RWPE2 (cell line): ENCODE measurements at regions not wholly inside any gene's neighbourhood (a gene's known extent, or its start where the extent isn't known, plus 50 kb on each side); places are given as distances from the start of the nearest gene placed in this dataset.

ENCODE experiments used
- ATAC-seq: fragments of 200-7000 bp; cut with Tn5 transposase; 3 replicates; pipeline ENCODE4 v1.9.1; 2021; ENCODE audit warnings: low read depth
- DNase-seq: peaks from one replicate; pipeline ENCODE4 v3.0.0-alpha.2; 2020; ENCODE audit warnings: low spot score
- H3K27ac ChIP-seq: fragments of 450-650 bp; 2 replicates; pipeline ENCODE4 v1.5.1; 2017; ENCODE audit warnings: mild to moderate bottlenecking; ENCODE audit not compliant: poor library complexity, severe bottlenecking
- H3K27me3 ChIP-seq: fragments of 250-450 bp; sonication (Bioruptor Pico); 2 replicates; pipeline ENCODE4 v1.5.1; 2021; ENCODE audit warnings: mild to moderate bottlenecking, moderate library complexity; ENCODE audit not compliant: insufficient read depth, poor library complexity, severe bottlenecking
- H3K36me3 ChIP-seq: fragments of 250-450 bp; sonication (Bioruptor Pico); 2 replicates; pipeline ENCODE4 v1.5.1; 2020; ENCODE audit warnings: low read depth, mild to moderate bottlenecking, moderate library complexity
- H3K4me1 ChIP-seq: fragments of 250-450 bp; sonication (Bioruptor Pico); 2 replicates; pipeline ENCODE4 v1.5.1; 2021; ENCODE audit warnings: mild to moderate bottlenecking, moderate library complexity; ENCODE audit not compliant: insufficient read depth, poor library complexity, severe bottlenecking
- H3K4me3 ChIP-seq: fragments of 250-450 bp; sonication (Bioruptor Pico); 2 replicates; pipeline ENCODE4 v1.5.1; 2021; ENCODE audit warnings: mild to moderate bottlenecking, moderate library complexity; ENCODE audit not compliant: severe bottlenecking
- H3K9me3 ChIP-seq: fragments of 250-450 bp; sonication (Bioruptor Pico); 2 replicates; pipeline ENCODE4 v1.5.1; 2021; ENCODE audit warnings: mild to moderate bottlenecking, moderate library complexity; ENCODE audit not compliant: severe bottlenecking
- TF ChIP-seq, protein P1 (sequence below): fragments of 450-650 bp; IDR thresholded peaks from one replicate; pipeline ENCODE4 v1.5.1; 2017; ENCODE audit warnings: mild to moderate bottlenecking, moderate library complexity; ENCODE audit not compliant: poor library complexity, severe bottlenecking

GRCh38 chr4:34202154-34202553, 2042.2 kb downstream of the ARAP2 start:
- no peak overlapping the region for H3K4me3 ChIP-seq

DNA sequence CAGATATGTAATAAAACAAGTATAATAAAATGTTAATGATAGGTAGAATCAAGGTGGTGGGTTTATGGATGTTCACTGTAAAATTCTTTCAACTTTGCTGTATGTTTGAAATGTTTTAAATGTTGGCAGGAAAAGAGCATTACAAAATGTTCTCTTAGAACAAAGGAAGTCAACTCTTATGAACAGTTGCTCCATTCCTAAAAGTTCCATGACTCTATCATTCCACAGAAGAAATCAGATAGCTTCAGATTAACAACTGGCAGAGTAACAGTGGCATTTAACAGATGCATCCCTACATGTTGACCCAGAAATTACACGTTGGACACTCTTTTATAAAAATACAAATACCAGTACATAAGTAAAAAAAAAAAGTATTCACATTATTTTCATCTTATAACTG, 2023.7 kb downstream of the ARAP2 start:
- Histone ChIP-seq H3K36me3 (no peaks in the 10 kb centered on the region), H3K27ac (no peak overlapping the region), H3K4me3 (no peak overlapping the region), H3K4me1 (no peaks in the 10 kb centered on the region), H3K9me3 (no peaks in the 10 kb centered on the region), H3K27me3 (no peaks in the 10 kb centered on the region)
- DNase-seq (no peak), ATAC-seq (no peak)
- TF ChIP-seq, protein P1, sequence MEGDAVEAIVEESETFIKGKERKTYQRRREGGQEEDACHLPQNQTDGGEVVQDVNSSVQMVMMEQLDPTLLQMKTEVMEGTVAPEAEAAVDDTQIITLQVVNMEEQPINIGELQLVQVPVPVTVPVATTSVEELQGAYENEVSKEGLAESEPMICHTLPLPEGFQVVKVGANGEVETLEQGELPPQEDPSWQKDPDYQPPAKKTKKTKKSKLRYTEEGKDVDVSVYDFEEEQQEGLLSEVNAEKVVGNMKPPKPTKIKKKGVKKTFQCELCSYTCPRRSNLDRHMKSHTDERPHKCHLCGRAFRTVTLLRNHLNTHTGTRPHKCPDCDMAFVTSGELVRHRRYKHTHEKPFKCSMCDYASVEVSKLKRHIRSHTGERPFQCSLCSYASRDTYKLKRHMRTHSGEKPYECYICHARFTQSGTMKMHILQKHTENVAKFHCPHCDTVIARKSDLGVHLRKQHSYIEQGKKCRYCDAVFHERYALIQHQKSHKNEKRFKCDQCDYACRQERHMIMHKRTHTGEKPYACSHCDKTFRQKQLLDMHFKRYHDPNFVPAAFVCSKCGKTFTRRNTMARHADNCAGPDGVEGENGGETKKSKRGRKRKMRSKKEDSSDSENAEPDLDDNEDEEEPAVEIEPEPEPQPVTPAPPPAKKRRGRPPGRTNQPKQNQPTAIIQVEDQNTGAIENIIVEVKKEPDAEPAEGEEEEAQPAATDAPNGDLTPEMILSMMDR = no peak

More at GRCh38 chr4:34202154-34202553, 2042.2 kb downstream of the ARAP2 start:
- Histone ChIP-seq H3K27ac (no peak overlapping the region), H3K27me3 (no peaks in the 10 kb centered on the region), H3K9me3 (no peaks in the 10 kb centered on the region), H3K36me3 (no peaks in the 10 kb centered on the region), H3K4me1 (no peaks in the 10 kb centered on the region)
- ATAC-seq (peak; percentile 87), DNase-seq (no peak)
- TF ChIP-seq, protein P1 = no peak

DNA sequence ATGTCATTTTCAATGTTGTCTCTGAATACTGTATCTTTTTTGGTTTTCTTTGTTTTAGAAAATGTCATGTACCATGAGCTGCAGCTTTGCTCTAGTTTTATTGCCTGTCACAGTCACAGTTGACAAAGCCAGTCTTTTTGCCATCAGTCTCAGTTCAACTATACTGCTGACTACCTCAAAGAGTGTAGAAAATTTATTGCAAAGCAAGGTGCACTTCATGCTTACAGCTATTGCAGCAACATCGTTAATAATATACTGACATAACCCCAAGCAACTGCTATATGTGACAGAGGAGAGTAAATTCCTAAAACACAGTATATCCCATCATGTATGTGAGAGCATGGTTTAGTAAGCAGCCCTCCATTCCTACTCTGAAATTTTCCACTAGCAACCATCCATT, 2022.3 kb downstream of the ARAP2 start:
- Histone ChIP-seq H3K27me3 (no peaks in the 10 kb centered on the region), H3K4me1 (no peaks in the 10 kb centered on the region), H3K9me3 (no peaks in the 10 kb centered on the region), H3K4me3 (no peak overlapping the region), H3K27ac (no peak overlapping the region), H3K36me3 (no peaks in the 10 kb centered on the region)
- ATAC-seq (no peak), DNase-seq (no peak)
- TF ChIP-seq, protein P1 = no peak

GRCh38 chr4:34236118-34236517, 2008.2 kb downstream of the ARAP2 start:
- no peaks in the 10 kb centered on the region for H3K4me1 ChIP-seq
- no peaks in the 10 kb centered on the region for H3K27me3 ChIP-seq
- no peak overlapping the region for H3K4me3 ChIP-seq
- TF ChIP-seq, protein P1 = no peak
- no peak for DNase-seq
- no peak overlapping the region for H3K27ac ChIP-seq
- H3K9me3 ChIP-seq = no peaks in the 10 kb centered on the region
- H3K36me3 ChIP-seq = no peaks in the 10 kb centered on the region
- no peak for ATAC-seq

DNA sequence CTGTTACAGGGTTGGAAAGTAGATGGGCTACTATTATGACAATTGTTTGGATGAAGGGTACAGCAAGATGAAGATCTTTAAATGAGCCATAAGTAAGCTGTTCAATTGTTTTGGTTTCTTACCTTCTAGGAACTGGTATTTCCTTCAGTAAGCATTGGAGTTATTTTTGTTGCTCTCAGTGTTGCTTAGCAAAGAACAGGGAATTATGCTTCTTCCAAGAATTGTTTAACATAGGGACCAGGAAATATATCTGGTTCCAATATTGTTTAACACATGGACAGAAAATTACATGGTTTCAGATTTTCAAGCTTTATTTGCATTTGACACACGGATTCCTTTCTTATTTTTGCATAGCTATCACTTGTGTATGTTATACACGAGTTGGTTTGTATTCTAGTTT, 1999.0 kb downstream of the ARAP2 start:
- TF ChIP-seq, protein P1 = no peak
- Histone ChIP-seq H3K4me1 (no peaks in the 10 kb centered on the region), H3K36me3 (no peaks in the 10 kb centered on the region), H3K4me3 (no peak overlapping the region), H3K9me3 (no peaks in the 10 kb centered on the region), H3K27ac (no peak overlapping the region), H3K27me3 (no peaks in the 10 kb centered on the region)
- DNase-seq (no peak), ATAC-seq (no peak)
